H1 (cell line): ENCODE measurements at regions not wholly inside any gene's neighbourhood (a gene's known extent, or its start where the extent isn't known, plus 50 kb on each side); places are given as distances from the start of the nearest gene placed in this dataset.

Source experiments
- CTCF ChIA-PET: fragments of 300-600 bp; sonication (Branson Sonifier 250); formaldehyde crosslinking; loops from one replicate; lab custom pipeline; 2021; ENCODE audit not compliant: partially characterized antibody; lab: Charles Lee
- POLR2A ChIA-PET: fragments of 300-600 bp; sonication (Branson Sonifier 250); formaldehyde crosslinking; loops from one replicate; lab custom pipeline; 2021; ENCODE audit warnings: inconsistent platforms; ENCODE audit not compliant: partially characterized antibody; lab: Charles Lee
- DNase-seq, 2 experiments: peaks; one replicate each; pipeline versions ENCODE4 v3.0.0 to v3.0.0-alpha.2; 2010 to 2022; ENCODE audit warnings: low spot score in 2 of 2, low read depth in 1 of 2, mixed read lengths in 1 of 2
- FAIRE-seq: peaks from 2 replicates; lab custom pipeline; 2011; peaks lifted over from hg19 to GRCh38; lab: Jason Lieb, UNC
- H2AFZ ChIP-seq: 2 replicates; pipeline ENCODE4 v1.8.1; 2012; ENCODE audit warnings: low read length, inconsistent platforms
- H2AK5ac ChIP-seq: 2 replicates; pipeline ENCODE4 v1.6.1; 2013; ENCODE audit warnings: low read depth, low read length
- H2BK120ac ChIP-seq: replicated peaks from 2 replicates; pipeline ENCODE3; 2013; ENCODE audit warnings: low read depth, low read length, inconsistent platforms
- H2BK12ac ChIP-seq: 2 replicates; pipeline ENCODE4 v1.6.1; 2013; ENCODE audit warnings: low read depth, low read length
- H2BK15ac ChIP-seq: 2 replicates; pipeline ENCODE4 v1.6.1; 2013; ENCODE audit warnings: low read length
- H2BK20ac ChIP-seq: 2 replicates; pipeline ENCODE4 v1.6.1; 2013; ENCODE audit warnings: low read length
- H2BK5ac ChIP-seq: 2 replicates; pipeline ENCODE4 v1.6.1; 2013; ENCODE audit warnings: low read depth, low read length
- H3K14ac ChIP-seq: 2 replicates; pipeline ENCODE4 v1.6.1; 2013; ENCODE audit warnings: inconsistent platforms; ENCODE audit not compliant: insufficient read length
- H3K18ac ChIP-seq: 2 replicates; pipeline ENCODE4 v1.6.1; 2013; ENCODE audit warnings: low read length; ENCODE audit errors: extremely low read depth
- H3K23ac ChIP-seq: 2 replicates; pipeline ENCODE4 v1.6.1; 2013; ENCODE audit warnings: inconsistent platforms; ENCODE audit not compliant: insufficient read length
- H3K23me2 ChIP-seq: 2 replicates; pipeline ENCODE4 v1.6.1; 2013; ENCODE audit warnings: low read depth, low read length
- H3K27ac ChIP-seq: 2 replicates; pipeline ENCODE4 v1.6.1; 2011; ENCODE audit warnings: low read depth, low read length, inconsistent platforms
- H3K27me3 ChIP-seq, 4 experiments: replicated peaks in 1 of 4; 1 replicate in 1 of 4; 2 replicates in 3 of 4; pipeline versions ENCODE4 v1.6.1 to v1.8.1; 2011 to 2013; ENCODE audit warnings: low read length in 3 of 4, mild to moderate bottlenecking in 3 of 4, inconsistent platforms in 2 of 4, mixed read lengths in 2 of 4, moderate library complexity in 1 of 4; ENCODE audit not compliant: control insufficient read depth in 3 of 4, insufficient read depth in 3 of 4; ENCODE audit errors: extremely low read depth in 1 of 4
- H3K36me3 ChIP-seq, 4 experiments: 2 replicates each; pipeline versions ENCODE4 v1.6.1 to v1.8.1; 2011 to 2013; ENCODE audit warnings: mild to moderate bottlenecking in 4 of 4, low read length in 3 of 4, moderate library complexity in 2 of 4, control low read depth in 1 of 4, inconsistent platforms in 1 of 4; ENCODE audit not compliant: insufficient read depth in 4 of 4, control insufficient read depth in 2 of 4
- H3K4ac ChIP-seq: replicated peaks from 2 replicates; pipeline ENCODE3; 2013; ENCODE audit warnings: low read length, low read depth, mixed read lengths, inconsistent platforms; ENCODE audit not compliant: insufficient read length
- H3K4me1 ChIP-seq, 4 experiments: replicated peaks in 1 of 4; 1 replicate in 1 of 4; 2 replicates in 3 of 4; pipeline versions ENCODE4 v1.6.1 to v1.8.1; 2011 to 2013; ENCODE audit warnings: low read length in 3 of 4, inconsistent platforms in 2 of 4, mixed read lengths in 1 of 4; ENCODE audit not compliant: insufficient read depth in 4 of 4, control insufficient read depth in 3 of 4
- H3K4me2 ChIP-seq, 2 experiments: 2 replicates each; pipeline versions ENCODE4 v1.6.1 to v1.8.1; 2011 to 2013; ENCODE audit warnings: low read depth in 2 of 2, low read length in 2 of 2, control low read depth in 1 of 2, inconsistent platforms in 1 of 2, mild to moderate bottlenecking in 1 of 2; ENCODE audit not compliant: insufficient read depth in 1 of 2
- H3K4me3 ChIP-seq, 4 experiments: fragments of 200-600, 300-600 bp in 1 of 4; sonication (generic), shearing (Covaris generic), sonication (Bioruptor Twin) in 1 of 4; 2 replicates each; pipeline versions ENCODE4 v1.5.1 to v1.8.1; 2011 to 2016; ENCODE audit warnings: low read length in 4 of 4, low read depth in 3 of 4, control low read depth in 2 of 4, inconsistent platforms in 2 of 4, mild to moderate bottlenecking in 2 of 4, mixed read lengths in 1 of 4, moderate library complexity in 1 of 4; ENCODE audit not compliant: insufficient read depth in 2 of 4; ENCODE audit errors: extremely low read depth in 1 of 4
- H3K56ac ChIP-seq: replicated peaks from 2 replicates; pipeline ENCODE3; 2013; ENCODE audit warnings: low read depth, mild to moderate bottlenecking, mixed read lengths, low read length, inconsistent platforms; ENCODE audit not compliant: insufficient read length
- H3K79me1 ChIP-seq: 2 replicates; pipeline ENCODE4 v1.6.1; 2013; ENCODE audit warnings: low read depth, low read length, control low read depth
- H3K79me2 ChIP-seq, 2 experiments: 2 replicates each; pipeline versions ENCODE4 v1.6.1 to v1.8.1; 2012 to 2013; ENCODE audit warnings: low read length in 2 of 2, mild to moderate bottlenecking in 2 of 2, inconsistent platforms in 1 of 2; ENCODE audit not compliant: insufficient read depth in 2 of 2, control insufficient read depth in 1 of 2
- H3K9ac ChIP-seq, 4 experiments: replicated peaks in 1 of 4; 1 replicate in 1 of 4; 2 replicates in 3 of 4; pipeline versions ENCODE4 v1.6.1 to v1.8.1; 2011 to 2013; ENCODE audit warnings: low read depth in 3 of 4, low read length in 3 of 4, control low read depth in 2 of 4, mild to moderate bottlenecking in 2 of 4, moderate library complexity in 2 of 4, inconsistent platforms in 1 of 4; ENCODE audit errors: extremely low read depth in 1 of 4
- H3K9me3 ChIP-seq, 2 experiments: 2 replicates each; pipeline versions ENCODE4 v1.6.1 to v1.8.1; 2012 to 2013; ENCODE audit warnings: mild to moderate bottlenecking in 2 of 2, moderate library complexity in 2 of 2, control low read depth in 1 of 2, inconsistent platforms in 1 of 2, low read depth in 1 of 2, low read length in 1 of 2, mixed read lengths in 1 of 2; ENCODE audit not compliant: insufficient read depth in 2 of 2
- H4K20me1 ChIP-seq, 2 experiments: replicated peaks in 1 of 2; 2 replicates each; pipeline versions ENCODE3 to v1.8.1; 2011 to 2013; ENCODE audit warnings: inconsistent platforms in 2 of 2, low read length in 2 of 2, mild to moderate bottlenecking in 1 of 2; ENCODE audit not compliant: insufficient read depth in 2 of 2, control insufficient read depth in 1 of 2
- H4K5ac ChIP-seq: 2 replicates; pipeline ENCODE4 v1.6.1; 2013; ENCODE audit warnings: low read length, low read depth, mixed read lengths, inconsistent platforms; ENCODE audit not compliant: insufficient read length
- H4K8ac ChIP-seq: 2 replicates; pipeline ENCODE4 v1.8.0; 2013; ENCODE audit warnings: mild to moderate bottlenecking, moderate library complexity, low read length, inconsistent platforms; ENCODE audit not compliant: insufficient read depth; ENCODE audit errors: extremely low read depth
- H4K91ac ChIP-seq: replicated peaks from 2 replicates; pipeline ENCODE3; 2013; ENCODE audit warnings: low read length, mixed read lengths, inconsistent platforms; ENCODE audit not compliant: insufficient read length
- ATF3 ChIP-seq: IDR thresholded peaks from 2 replicates; pipeline ENCODE4 v1.6.1; 2011; ENCODE audit warnings: low read depth, mild to moderate bottlenecking, low read length; ENCODE audit not compliant: insufficient read depth
- CEBPB ChIP-seq: IDR thresholded peaks from 2 replicates; pipeline ENCODE4 v1.6.1; 2012; ENCODE audit warnings: low read depth, low read length
- CREB1 ChIP-seq: IDR thresholded peaks from 2 replicates; pipeline ENCODE4 v1.6.1; 2012; ENCODE audit warnings: inconsistent platforms
- E2F6 ChIP-seq: IDR thresholded peaks from 2 replicates; pipeline ENCODE4 v1.6.1; 2012; ENCODE audit warnings: inconsistent platforms
- EZH2 ChIP-seq: fragments of 200-600 bp; sonication (generic); IDR thresholded peaks from 2 replicates; pipeline ENCODE4 v1.7.1; 2012; ENCODE audit warnings: low read depth, mild to moderate bottlenecking, moderate library complexity, low read length, inconsistent platforms; ENCODE audit not compliant: severe bottlenecking
- FOSL1 ChIP-seq: IDR thresholded peaks from 2 replicates; pipeline ENCODE4 v1.6.1; 2011; ENCODE audit warnings: mild to moderate bottlenecking, low read depth, low read length, moderate library complexity; ENCODE audit not compliant: insufficient read depth
- GTF2F1 ChIP-seq: IDR thresholded peaks from 2 replicates; pipeline ENCODE4 v1.6.1; 2012; ENCODE audit warnings: low read depth, low read length, improper control_type of control experiment, borderline replicate concordance
- HDAC2 ChIP-seq, 2 experiments: fragments of 300-600 bp in 1 of 2; sonication (generic) in 1 of 2; IDR thresholded peaks; 2 replicates each; pipeline ENCODE4 v1.6.1; 2011 to 2012; ENCODE audit warnings: low read depth in 2 of 2, low read length in 2 of 2, mild to moderate bottlenecking in 2 of 2, moderate library complexity in 2 of 2, borderline replicate concordance in 1 of 2, inconsistent platforms in 1 of 2
- HDAC6 ChIP-seq: IDR thresholded peaks from one replicate; pipeline ENCODE4 v1.7.1; 2012; ENCODE audit warnings: low read depth, mild to moderate bottlenecking, inconsistent platforms, low read length, moderate library complexity
- KDM5A ChIP-seq: fragments of 200-600 bp; IDR thresholded peaks from 2 replicates; pipeline ENCODE4 v1.7.1; 2012; ENCODE audit warnings: mild to moderate bottlenecking, low read length, inconsistent platforms, mixed read lengths
- PHF8 ChIP-seq: fragments of 200-600 bp; sonication (generic); conservative IDR thresholded peaks from 2 replicates; pipeline ENCODE4 v1.7.1; 2012; ENCODE audit warnings: low read depth, mild to moderate bottlenecking, inconsistent platforms, low read length, moderate library complexity
- POLR2AphosphoS5 ChIP-seq: IDR thresholded peaks from 2 replicates; pipeline ENCODE4 v1.6.1; 2011; ENCODE audit warnings: low read depth, low read length
- SIX5 ChIP-seq: IDR thresholded peaks from 2 replicates; pipeline ENCODE4 v1.6.1; 2011; ENCODE audit warnings: mild to moderate bottlenecking, low read depth, low read length
- TBP ChIP-seq: IDR thresholded peaks from 2 replicates; pipeline ENCODE4 v1.6.1; 2011; ENCODE audit warnings: low read depth, low read length, improper control_type of control experiment

GRCh38 chr18:44117821-44118220, 562.9 kb upstream of the SETBP1 start:
- no peak overlapping the region for H2BK120ac ChIP-seq
- H3K9ac ChIP-seq: no peak overlapping the region
- H3K14ac ChIP-seq: no peak overlapping the region
- no peak overlapping the region for H2BK15ac ChIP-seq
- H3K9me3 ChIP-seq: no peaks in the 10 kb centered on the region
- H2AK5ac ChIP-seq: no peak overlapping the region
- peaks cover 2% of the 10 kb centered on the region; the same call in 1 of the 2 replicates for H3K23me2 ChIP-seq
- no peak overlapping the region for H3K56ac ChIP-seq
- H3K4ac ChIP-seq: no peak overlapping the region
- no peak for TF ChIP-seq ATF3
- no peak for TF ChIP-seq HDAC2 (IDR thresholded peaks at IDR 0.05; ENCODE audit: borderline replicate concordance in 1 of 2, low read depth in 2 of 2, low read length in 2 of 2)
- no peak for TF ChIP-seq SIX5
- TF ChIP-seq FOSL1: no peak
- no peak for TF ChIP-seq KDM5A
- TF ChIP-seq EZH2: no peak
- TF ChIP-seq HDAC6: no peak
- TF ChIP-seq PHF8: no peak
- no peak for TF ChIP-seq TBP
- TF ChIP-seq E2F6: no peak
- TF ChIP-seq CEBPB: no peak
- TF ChIP-seq GTF2F1: no peak
- TF ChIP-seq CREB1: no peak
- TF ChIP-seq POLR2AphosphoS5: no peak
- no peak overlapping the region for H3K4me2 ChIP-seq
- H3K4me1 ChIP-seq: no peaks in the 10 kb centered on the region
- H2BK12ac ChIP-seq: no peak overlapping the region
- H4K8ac ChIP-seq: no peak overlapping the region
- H4K5ac ChIP-seq: no peak overlapping the region
- no peaks in the 10 kb centered on the region for H3K36me3 ChIP-seq
- H3K23ac ChIP-seq: no peak overlapping the region
- H3K27ac ChIP-seq: no peak overlapping the region
- H2BK20ac ChIP-seq: no peak overlapping the region
- no peak overlapping the region for H2AFZ ChIP-seq
- no peaks in the 10 kb centered on the region for H4K20me1 ChIP-seq
- H3K27me3 ChIP-seq: no peaks in the 10 kb centered on the region
- H3K4me3 ChIP-seq: no peak overlapping the region
- no peak overlapping the region for H3K18ac ChIP-seq
- H4K91ac ChIP-seq: no peak overlapping the region
- DNase-seq: no peak
- no peaks in the 10 kb centered on the region for H3K79me2 ChIP-seq
- CTCF ChIA-PET: interaction anchor here (0.9 kb wide), 1 partner anchor 19 kb away, joined by 3 read pairs; no protein-coding TSS in a partner anchor
- no peaks in the 10 kb centered on the region for H3K79me1 ChIP-seq
- FAIRE-seq: no peak
- H2BK5ac ChIP-seq: no peak overlapping the region
- POLR2A ChIA-PET: no interaction called here
